Lower lobe of right lung (tissue), 2 donors: ENCODE measurements at regions not wholly inside any gene's neighbourhood (a gene's known extent, or its start where the extent isn't known, plus 50 kb on each side); places are given as distances from the start of the nearest gene placed in this dataset.
A peak's percentile ranks its signal among the peaks of the same experiment; 100 is the strongest.

Experiments used
- ATAC-seq, 2 donors: fragments of 200-7000 bp; cut with Tn5 transposase; one replicate each; pipeline ENCODE4 v1.9.1; 2020 to 2022; ENCODE audit warnings: mild to moderate bottlenecking in 2 of 2, moderate library complexity in 2 of 2
- DNase-seq: peaks from one replicate; pipeline ENCODE4 v3.0.0-alpha.2; 2020
- H3K27ac ChIP-seq: fragments of 200-600 bp; one replicate; pipeline ENCODE4 v1.8.0; 2022
- H3K27me3 ChIP-seq: fragments of 200-600 bp; one replicate; pipeline ENCODE4 v1.8.0; 2022; ENCODE audit warnings: low read depth
- H3K36me3 ChIP-seq: fragments of 200-600 bp; one replicate; pipeline ENCODE4 v1.8.0; 2022; ENCODE audit warnings: mild to moderate bottlenecking
- H3K4me1 ChIP-seq: fragments of 200-600 bp; one replicate; pipeline ENCODE4 v1.8.0; 2022
- H3K4me3 ChIP-seq: fragments of 200-600 bp; one replicate; pipeline ENCODE4 v1.8.0; 2022; ENCODE audit warnings: mild to moderate bottlenecking
- H3K9me3 ChIP-seq: fragments of 200-600 bp; one replicate; pipeline ENCODE4 v1.8.0; 2022
- intact Hi-C: fragments of 100-400 bp; cut with DNase I; formaldehyde crosslinking; loops from one replicate; pipeline ENCODE4 v1.11.0; 2022
- TF ChIP-seq, protein P1 (sequence below): fragments of 200-600 bp; IDR thresholded peaks from one replicate; pipeline ENCODE4 v1.8.0; 2022; ENCODE audit warnings: antibody characterized with exemption, mild to moderate bottlenecking
- donor health status: DM: no; HTN: yes; CAD: no; lungs with severe emphysema.

DNA sequence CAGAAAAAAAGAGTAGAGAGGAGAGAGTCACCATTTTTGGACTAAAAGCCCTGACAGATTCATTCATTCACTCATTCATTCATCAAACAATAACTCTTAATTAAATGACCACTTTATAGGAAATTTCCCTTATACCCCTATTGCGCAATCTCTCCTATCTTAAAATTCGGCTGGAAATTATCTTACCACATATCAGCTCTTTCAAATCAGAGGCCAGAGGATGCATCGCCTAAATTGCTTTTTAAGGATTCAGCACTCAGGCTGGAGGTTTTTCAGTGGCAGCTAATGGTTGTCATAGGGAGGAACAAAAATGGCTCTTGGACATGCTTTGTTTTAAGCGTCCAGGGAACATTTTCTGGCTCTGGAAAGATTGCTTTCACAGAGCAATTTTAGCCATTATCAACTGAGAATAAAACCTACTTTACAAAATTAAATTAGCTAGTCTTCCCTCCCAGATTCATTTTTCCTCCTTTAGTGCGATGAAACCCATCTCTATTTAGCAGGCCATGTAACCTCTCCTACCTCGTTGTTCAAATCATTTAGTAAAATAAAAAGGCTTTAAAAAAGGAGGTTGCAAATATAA is 115.2 kb downstream of the OLFM4 start:
- H3K4me1 ChIP-seq = no peaks in the 10 kb centered on the region
- intact Hi-C loops = no loop called here
- H3K9me3 ChIP-seq = no peaks in the 10 kb centered on the region
- no peak overlapping the region for H3K27ac ChIP-seq
- peaks cover 4% of the 10 kb centered on the region for H3K27me3 ChIP-seq
- H3K36me3 ChIP-seq = no peaks in the 10 kb centered on the region
- no peak for ATAC-seq
- TF ChIP-seq, protein P1, sequence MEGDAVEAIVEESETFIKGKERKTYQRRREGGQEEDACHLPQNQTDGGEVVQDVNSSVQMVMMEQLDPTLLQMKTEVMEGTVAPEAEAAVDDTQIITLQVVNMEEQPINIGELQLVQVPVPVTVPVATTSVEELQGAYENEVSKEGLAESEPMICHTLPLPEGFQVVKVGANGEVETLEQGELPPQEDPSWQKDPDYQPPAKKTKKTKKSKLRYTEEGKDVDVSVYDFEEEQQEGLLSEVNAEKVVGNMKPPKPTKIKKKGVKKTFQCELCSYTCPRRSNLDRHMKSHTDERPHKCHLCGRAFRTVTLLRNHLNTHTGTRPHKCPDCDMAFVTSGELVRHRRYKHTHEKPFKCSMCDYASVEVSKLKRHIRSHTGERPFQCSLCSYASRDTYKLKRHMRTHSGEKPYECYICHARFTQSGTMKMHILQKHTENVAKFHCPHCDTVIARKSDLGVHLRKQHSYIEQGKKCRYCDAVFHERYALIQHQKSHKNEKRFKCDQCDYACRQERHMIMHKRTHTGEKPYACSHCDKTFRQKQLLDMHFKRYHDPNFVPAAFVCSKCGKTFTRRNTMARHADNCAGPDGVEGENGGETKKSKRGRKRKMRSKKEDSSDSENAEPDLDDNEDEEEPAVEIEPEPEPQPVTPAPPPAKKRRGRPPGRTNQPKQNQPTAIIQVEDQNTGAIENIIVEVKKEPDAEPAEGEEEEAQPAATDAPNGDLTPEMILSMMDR = no peak
- no peak overlapping the region for H3K4me3 ChIP-seq
- DNase-seq = no peak

DNA sequence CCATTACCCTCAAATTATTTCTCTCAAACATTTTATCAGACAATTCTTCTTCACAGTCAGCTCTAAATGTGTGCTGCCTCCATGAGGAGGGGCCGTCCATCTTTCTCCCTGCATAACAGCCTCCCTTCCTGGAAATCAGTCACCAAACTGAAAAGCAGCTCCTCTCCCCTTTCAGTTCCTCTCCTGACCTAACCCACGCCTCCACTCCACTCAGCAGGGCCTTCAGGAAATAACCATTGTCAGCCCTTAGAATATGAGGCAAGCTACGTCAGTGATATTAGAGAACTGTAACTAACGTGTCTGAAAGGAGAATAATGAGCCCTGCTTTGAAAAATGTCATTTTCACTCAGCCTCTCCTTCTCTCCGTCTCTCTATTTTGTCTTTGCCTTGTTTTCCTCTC is 116.2 kb downstream of the OLFM4 start:
- peaks cover 4% of the 10 kb centered on the region for H3K27me3 ChIP-seq
- H3K36me3 ChIP-seq = no peaks in the 10 kb centered on the region
- DNase-seq = no peak
- no peak overlapping the region for H3K4me3 ChIP-seq
- no peaks in the 10 kb centered on the region for H3K9me3 ChIP-seq
- no peaks in the 10 kb centered on the region for H3K4me1 ChIP-seq
- no peak for ATAC-seq
- H3K27ac ChIP-seq = no peak overlapping the region
- intact Hi-C loops = no loop called here
- TF ChIP-seq, protein P1 = no peak

DNA sequence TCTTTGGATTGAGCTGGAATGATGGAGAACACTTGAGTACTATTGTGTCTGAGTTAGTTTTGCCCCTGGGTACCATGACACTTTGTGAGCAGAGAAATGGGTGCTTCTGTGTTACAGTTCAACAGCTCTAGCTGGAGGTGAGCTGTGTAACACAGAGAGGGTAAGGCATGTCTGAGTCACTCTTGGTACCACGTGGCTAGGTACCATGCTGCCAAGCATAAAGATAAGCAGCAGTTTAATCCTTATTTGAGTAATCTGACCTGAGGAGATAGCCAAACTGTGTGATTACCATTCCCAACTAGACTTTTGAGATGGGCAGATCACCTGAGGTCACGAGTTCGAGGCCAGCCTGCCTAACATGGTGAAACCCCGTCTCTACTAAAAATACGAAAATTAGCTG is 122.0 kb downstream of the OLFM4 start:
- H3K36me3 ChIP-seq = no peaks in the 10 kb centered on the region
- H3K27ac ChIP-seq = no peak overlapping the region
- no peak for DNase-seq
- H3K4me3 ChIP-seq = no peak overlapping the region
- H3K4me1 ChIP-seq = no peaks in the 10 kb centered on the region
- ATAC-seq = no peak
- H3K9me3 ChIP-seq = no peaks in the 10 kb centered on the region
- H3K27me3 ChIP-seq = peaks cover 5% of the 10 kb centered on the region
- intact Hi-C loops = no loop called here
- TF ChIP-seq, protein P1 = no peak

DNA sequence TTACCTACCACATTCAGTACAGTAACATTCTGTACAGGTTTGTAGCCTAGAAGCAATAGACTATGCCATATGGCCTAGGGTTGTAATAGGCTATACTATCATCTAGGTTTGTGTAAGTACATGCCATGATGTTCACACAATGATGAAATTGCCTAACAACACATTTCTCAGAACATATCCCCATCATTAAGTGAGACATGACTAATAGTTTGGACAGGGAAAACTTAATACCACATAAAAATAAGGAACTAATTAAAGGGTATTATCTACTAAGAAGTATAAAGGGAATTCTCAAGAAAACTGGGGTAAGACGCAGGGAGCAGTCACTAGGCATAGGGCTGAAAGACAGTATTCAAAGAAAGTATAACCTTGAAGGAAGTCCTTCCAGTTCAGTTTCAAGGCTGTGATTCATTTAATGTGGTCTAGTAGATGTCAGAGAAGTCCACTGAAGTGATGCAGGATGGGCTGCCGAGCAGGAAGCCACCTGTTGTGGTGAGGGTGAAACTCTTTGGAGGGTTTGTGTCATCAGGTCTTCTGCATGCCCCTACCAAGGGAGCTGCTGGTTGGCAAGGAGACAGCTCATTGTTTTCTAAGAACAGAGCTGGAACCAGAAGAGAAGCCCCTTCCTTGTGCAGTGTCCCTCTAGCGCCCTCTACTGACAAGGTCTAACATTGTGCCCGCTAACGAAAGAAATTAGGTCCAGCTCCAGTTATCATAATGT is 122.9 kb downstream of the OLFM4 start:
- Histone ChIP-seq H3K27me3 (peaks cover 5% of the 10 kb centered on the region), H3K9me3 (no peaks in the 10 kb centered on the region), H3K4me3 (no peak overlapping the region), H3K36me3 (no peaks in the 10 kb centered on the region), H3K27ac (no peak overlapping the region), H3K4me1 (no peaks in the 10 kb centered on the region)
- intact Hi-C loops = no loop called here
- peak; percentile 41 to 64 for ATAC-seq
- TF ChIP-seq, protein P1 = peak; percentile 59
- no peak for DNase-seq

DNA sequence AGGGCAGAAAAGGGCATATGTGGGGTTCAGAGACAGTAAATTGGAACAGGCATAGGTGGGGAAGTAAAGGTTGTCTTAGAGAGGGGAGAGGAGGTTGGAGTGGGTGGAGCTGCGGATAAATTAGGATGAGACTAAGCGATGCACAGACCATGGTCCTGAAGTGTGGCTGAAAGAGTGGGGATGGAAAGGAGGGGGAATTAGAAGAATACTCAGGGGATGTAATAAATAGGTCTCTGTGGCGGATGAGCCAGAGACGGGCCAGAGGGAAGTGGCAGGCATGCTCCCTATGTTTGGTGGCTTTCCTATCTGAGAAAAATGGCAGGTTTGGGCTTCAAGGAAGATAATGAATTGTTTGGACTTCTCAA is 123.4 kb downstream of the OLFM4 start:
- Histone ChIP-seq H3K27me3 (peaks cover 5% of the 10 kb centered on the region), H3K27ac (no peak overlapping the region), H3K4me1 (no peaks in the 10 kb centered on the region), H3K9me3 (no peaks in the 10 kb centered on the region), H3K4me3 (no peak overlapping the region), H3K36me3 (no peaks in the 10 kb centered on the region)
- no peak for DNase-seq
- intact Hi-C loops = no loop called here
- no peak for ATAC-seq
- TF ChIP-seq, protein P1 = no peak
